Tibial nerve (tissue), 4 donors: ENCODE measurements at regions not wholly inside any gene's neighbourhood (a gene's known extent, or its start where the extent isn't known, plus 50 kb on each side); places are given as distances from the start of the nearest gene placed in this dataset.

Experiments
- DNase-seq, 2 donors: peaks; one replicate each; pipeline ENCODE4 v3.0.0-alpha.2; 2019; ENCODE audit warnings: low spot score in 2 of 2
- H3K27ac ChIP-seq, 4 donors: fragments of 200-600 bp; sonication (generic) in 3 of 4; one replicate each; pipeline ENCODE4 v1.5.1; 2017 to 2019; ENCODE audit warnings: mild to moderate bottlenecking in 1 of 4
- H3K27me3 ChIP-seq, 2 donors: fragments of 200-600 bp; sonication (generic) in 1 of 2; one replicate each; pipeline versions ENCODE4 v1.5.1 to v1.6.0; 2017 to 2019
- H3K36me3 ChIP-seq, 3 donors: fragments of 200-600 bp; sonication (generic); one replicate each; pipeline ENCODE4 v1.5.1; 2018 to 2019
- H3K4me1 ChIP-seq, 4 donors: fragments of 200-600 bp; sonication (generic) in 3 of 4; one replicate each; pipeline ENCODE4 v1.5.1; 2017 to 2019
- H3K4me3 ChIP-seq, 4 donors: fragments of 200-600 bp; sonication (generic) in 3 of 4; one replicate each; pipeline ENCODE4 v1.5.1; 2017 to 2019; ENCODE audit warnings: mild to moderate bottlenecking in 1 of 4, moderate library complexity in 1 of 4
- H3K9me3 ChIP-seq, 4 donors: fragments of 200-600 bp; sonication (generic) in 3 of 4; one replicate each; pipeline ENCODE4 v1.5.1; 2017 to 2019
- EP300 ChIP-seq, 2 donors: sonication (generic); formaldehyde crosslinking; IDR thresholded peaks; one replicate each; pipeline ENCODE4 v1.6.1; 2017; ENCODE audit warnings: antibody characterized with exemption in 2 of 2, mild to moderate bottlenecking in 1 of 2
- POLR2A ChIP-seq, 2 donors: fragments of 450-650 bp; IDR thresholded peaks; one replicate each; pipeline ENCODE4 v1.6.1; 2017; ENCODE audit warnings: antibody characterized with exemption in 2 of 2, mild to moderate bottlenecking in 2 of 2, moderate library complexity in 2 of 2
- WGBS, 2 donors: methylation state at CpG; one replicate each; pipeline ENCODE4 v1.1.5; 2018; 5-methylcytosine and 5-hydroxymethylcytosine counted together
- TF ChIP-seq, protein P1 (sequence below), 5 experiments: fragments of 200-600 bp in 3 of 5; fragments of 450-650 bp in 2 of 5; sonication (generic) in 3 of 5; IDR thresholded peaks; one replicate each; pipeline ENCODE4 v1.5.1; 2016 to 2019; ENCODE audit warnings: antibody characterized with exemption in 5 of 5, mild to moderate bottlenecking in 3 of 5, moderate library complexity in 2 of 5

- WGBS, 2 donors: 72 to 84% methylated on average over 1 of the region's 1 CpG
- Histone ChIP-seq H3K4me1 (no peaks in the 10 kb centered on the region), H3K27me3 (no peaks in the 10 kb centered on the region)
Observed at GRCh38 chr4:18669390-18669789, 647.8 kb upstream of the LCORL start.

DNA sequence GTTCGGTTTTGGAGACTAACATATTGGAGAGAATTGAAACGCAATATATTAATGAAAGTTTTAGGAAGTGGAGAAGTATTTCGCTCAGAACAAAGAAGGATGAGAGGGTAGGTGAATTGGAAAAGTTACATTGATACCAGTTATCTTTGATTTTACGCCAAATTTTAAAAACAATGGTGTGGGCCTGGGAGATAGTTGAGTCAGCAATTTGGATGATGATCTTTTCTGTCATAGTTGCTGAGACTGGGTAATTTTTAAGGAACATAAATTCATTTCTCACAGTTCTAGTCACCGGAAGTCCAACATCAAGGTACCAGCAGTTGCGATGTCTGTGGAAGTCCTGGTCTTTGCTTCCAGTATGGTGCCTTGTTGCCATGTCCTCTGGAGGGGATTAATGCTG lies 644.8 kb upstream of the LCORL start:
- 92 to 99% methylated on average over 6 of the region's 6 CpGs for WGBS, 2 donors
- Histone ChIP-seq H3K9me3 (no peaks in the 10 kb centered on the region), H3K27me3 (no peaks in the 10 kb centered on the region), H3K27ac (no peak overlapping the region), H3K36me3 (no peaks in the 10 kb centered on the region), H3K4me3 (no peak overlapping the region), H3K4me1 (no peaks in the 10 kb centered on the region)
- TF ChIP-seq, protein P1, sequence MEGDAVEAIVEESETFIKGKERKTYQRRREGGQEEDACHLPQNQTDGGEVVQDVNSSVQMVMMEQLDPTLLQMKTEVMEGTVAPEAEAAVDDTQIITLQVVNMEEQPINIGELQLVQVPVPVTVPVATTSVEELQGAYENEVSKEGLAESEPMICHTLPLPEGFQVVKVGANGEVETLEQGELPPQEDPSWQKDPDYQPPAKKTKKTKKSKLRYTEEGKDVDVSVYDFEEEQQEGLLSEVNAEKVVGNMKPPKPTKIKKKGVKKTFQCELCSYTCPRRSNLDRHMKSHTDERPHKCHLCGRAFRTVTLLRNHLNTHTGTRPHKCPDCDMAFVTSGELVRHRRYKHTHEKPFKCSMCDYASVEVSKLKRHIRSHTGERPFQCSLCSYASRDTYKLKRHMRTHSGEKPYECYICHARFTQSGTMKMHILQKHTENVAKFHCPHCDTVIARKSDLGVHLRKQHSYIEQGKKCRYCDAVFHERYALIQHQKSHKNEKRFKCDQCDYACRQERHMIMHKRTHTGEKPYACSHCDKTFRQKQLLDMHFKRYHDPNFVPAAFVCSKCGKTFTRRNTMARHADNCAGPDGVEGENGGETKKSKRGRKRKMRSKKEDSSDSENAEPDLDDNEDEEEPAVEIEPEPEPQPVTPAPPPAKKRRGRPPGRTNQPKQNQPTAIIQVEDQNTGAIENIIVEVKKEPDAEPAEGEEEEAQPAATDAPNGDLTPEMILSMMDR (IDR thresholded peaks at IDR 0.05): no peak
- no peak for TF ChIP-seq EP300 (IDR thresholded peaks at IDR 0.05)
- no peak for DNase-seq

More at GRCh38 chr4:18669390-18669789, 647.8 kb upstream of the LCORL start:
- no peak for DNase-seq
- no peak overlapping the region for H3K4me3 ChIP-seq
- H3K27ac ChIP-seq: no peak overlapping the region
- TF ChIP-seq POLR2A (IDR thresholded peaks at IDR 0.05) (no peak), EP300 (IDR thresholded peaks at IDR 0.05) (no peak)
- TF ChIP-seq, protein P1 (IDR thresholded peaks at IDR 0.05): no peak
- no peaks in the 10 kb centered on the region for H3K9me3 ChIP-seq
- no peaks in the 10 kb centered on the region for H3K36me3 ChIP-seq

DNA sequence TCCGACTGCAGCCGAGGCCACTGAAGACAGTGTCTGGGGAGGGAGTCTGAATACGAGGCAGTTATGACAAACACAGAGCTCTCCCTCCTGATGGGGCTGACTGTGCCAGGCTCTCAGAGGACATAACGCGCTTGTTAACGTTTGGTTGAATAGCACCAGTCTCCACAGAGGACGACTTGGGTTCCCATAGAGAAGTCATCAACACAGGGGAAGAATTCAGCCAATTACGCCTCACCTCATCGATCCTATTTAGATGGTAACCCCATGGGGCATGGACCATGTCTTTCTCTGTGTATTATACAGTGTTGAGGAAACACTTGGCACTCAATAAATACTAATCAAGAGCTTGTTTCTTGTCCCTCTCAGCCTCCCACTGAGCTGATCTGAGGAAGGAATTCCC lies 642.6 kb upstream of the LCORL start:
- Histone ChIP-seq H3K9me3 (no peaks in the 10 kb centered on the region), H3K36me3 (no peaks in the 10 kb centered on the region), H3K27me3 (no peaks in the 10 kb centered on the region), H3K27ac (no peak overlapping the region), H3K4me1 (no peaks in the 10 kb centered on the region), H3K4me3 (no peak overlapping the region)
- no peak for DNase-seq
- TF ChIP-seq, protein P1 (IDR thresholded peaks at IDR 0.05): no peak
- TF ChIP-seq POLR2A (IDR thresholded peaks at IDR 0.05) (no peak), EP300 (IDR thresholded peaks at IDR 0.05) (no peak)
- WGBS, 2 donors: 63 to 66% methylated on average over 9 of the region's 9 CpGs

GRCh38 chr4:18645351-18645750 lies 623.8 kb upstream of the LCORL start:
- 48% methylated on average over 2 of the region's 2 CpGs for WGBS, 2 donors
- Histone ChIP-seq H3K9me3 (peaks cover 0 to 22% (median 2%) of the 10 kb centered on the region in 4 donors), H3K4me3 (no peak overlapping the region), H3K27ac (no peak overlapping the region), H3K27me3 (no peaks in the 10 kb centered on the region), H3K36me3 (no peaks in the 10 kb centered on the region), H3K4me1 (no peaks in the 10 kb centered on the region)
- DNase-seq: no peak
- TF ChIP-seq EP300 (IDR thresholded peaks at IDR 0.05) (no peak), POLR2A (IDR thresholded peaks at IDR 0.05) (no peak)
- TF ChIP-seq, protein P1 (IDR thresholded peaks at IDR 0.05): no peak

- no peak for DNase-seq
- H3K9me3 ChIP-seq: no peaks in the 10 kb centered on the region
- H3K27ac ChIP-seq: no peak overlapping the region
- no peaks in the 10 kb centered on the region for H3K36me3 ChIP-seq
- peaks cover 0 to 3% (median 0%) of the 10 kb centered on the region in 4 donors for H3K4me1 ChIP-seq
- no peak overlapping the region for H3K4me3 ChIP-seq
- peak in 1 of 2 donors; percentile 32 for TF ChIP-seq EP300 (IDR thresholded peaks at IDR 0.05)
- TF ChIP-seq, protein P1 (IDR thresholded peaks at IDR 0.05): no peak
- no peaks in the 10 kb centered on the region for H3K27me3 ChIP-seq
Observed at GRCh38 chr4:18641334-18641733, 619.8 kb upstream of the LCORL start.
